ENCODE measurements at regions not wholly inside any gene's neighbourhood (a gene's known extent, or its start where the extent isn't known, plus 50 kb on each side); places are given as distances from the start of the nearest gene placed in this dataset.

DNA sequence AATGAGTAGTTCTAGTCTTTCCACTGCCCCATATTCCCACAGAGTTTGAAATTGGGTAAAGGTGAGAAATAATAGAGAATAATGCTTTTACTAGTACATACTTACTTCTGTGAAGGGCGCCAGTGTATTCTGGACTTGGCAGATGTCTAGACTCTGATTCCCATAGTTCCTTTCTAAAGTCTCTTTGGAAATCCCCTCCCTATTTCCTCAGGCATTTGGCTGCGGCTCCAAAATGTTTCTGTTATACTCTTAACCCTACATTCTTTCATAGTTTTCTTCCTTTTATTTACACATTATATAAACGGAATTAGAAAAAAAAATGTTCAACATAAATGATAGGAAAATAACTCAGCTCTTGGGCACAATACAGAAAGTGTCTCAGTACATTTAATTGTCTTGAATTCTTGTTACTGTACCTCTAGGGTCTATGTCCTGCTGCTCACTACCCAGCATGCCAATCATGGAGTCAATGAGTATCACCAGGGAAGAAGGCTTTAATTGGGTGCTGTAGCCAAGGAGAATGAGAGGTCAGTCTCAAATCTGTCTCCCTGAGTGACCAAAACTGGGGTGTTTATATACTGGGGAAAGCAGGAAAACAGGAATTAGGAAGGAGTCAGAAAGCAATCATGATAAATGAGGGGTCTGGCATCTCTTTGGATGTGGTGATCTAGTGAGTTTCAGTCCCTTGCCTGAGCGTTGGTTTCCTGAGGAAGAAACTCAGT lies 147.8 kb upstream of the MMADHC start:
- no peak overlapping the region for H3K4me3 ChIP-seq (ENCODE audit: low read length, poor library complexity, severe bottlenecking)
- H2AFZ ChIP-seq (ENCODE audit: low read length) = no peak overlapping the region
- H3K79me2 ChIP-seq (ENCODE audit: insufficient read depth, low read length) = no peaks in the 10 kb centered on the region
- H3K9me3 ChIP-seq (ENCODE audit: insufficient read depth, low read depth, low read length) = no peaks in the 10 kb centered on the region
- H3K9ac ChIP-seq (ENCODE audit: low read depth, low read length, poor library complexity, severe bottlenecking) = no peak overlapping the region
- no peaks in the 10 kb centered on the region for H3F3A ChIP-seq (ENCODE audit: low read depth)
- H3K4me2 ChIP-seq (ENCODE audit: low read depth, low read length, poor library complexity, severe bottlenecking) = no peak overlapping the region
- no peaks in the 10 kb centered on the region for H3K9me2 ChIP-seq (replicated peaks; ENCODE audit: low read depth, low read length)
- H4K20me1 ChIP-seq (ENCODE audit: insufficient read depth, low read length, poor library complexity, severe bottlenecking) = no peaks in the 10 kb centered on the region
- no peaks in the 10 kb centered on the region for H3K27me3 ChIP-seq (ENCODE audit: insufficient read depth, low read length, poor library complexity, severe bottlenecking)
- H3K36me3 ChIP-seq (ENCODE audit: insufficient read depth, low read length) = no peaks in the 10 kb centered on the region
- H3K4me1 ChIP-seq (ENCODE audit: insufficient read depth, low read length, poor library complexity, severe bottlenecking) = no peaks in the 10 kb centered on the region
- TF ChIP-seq, protein P1, sequence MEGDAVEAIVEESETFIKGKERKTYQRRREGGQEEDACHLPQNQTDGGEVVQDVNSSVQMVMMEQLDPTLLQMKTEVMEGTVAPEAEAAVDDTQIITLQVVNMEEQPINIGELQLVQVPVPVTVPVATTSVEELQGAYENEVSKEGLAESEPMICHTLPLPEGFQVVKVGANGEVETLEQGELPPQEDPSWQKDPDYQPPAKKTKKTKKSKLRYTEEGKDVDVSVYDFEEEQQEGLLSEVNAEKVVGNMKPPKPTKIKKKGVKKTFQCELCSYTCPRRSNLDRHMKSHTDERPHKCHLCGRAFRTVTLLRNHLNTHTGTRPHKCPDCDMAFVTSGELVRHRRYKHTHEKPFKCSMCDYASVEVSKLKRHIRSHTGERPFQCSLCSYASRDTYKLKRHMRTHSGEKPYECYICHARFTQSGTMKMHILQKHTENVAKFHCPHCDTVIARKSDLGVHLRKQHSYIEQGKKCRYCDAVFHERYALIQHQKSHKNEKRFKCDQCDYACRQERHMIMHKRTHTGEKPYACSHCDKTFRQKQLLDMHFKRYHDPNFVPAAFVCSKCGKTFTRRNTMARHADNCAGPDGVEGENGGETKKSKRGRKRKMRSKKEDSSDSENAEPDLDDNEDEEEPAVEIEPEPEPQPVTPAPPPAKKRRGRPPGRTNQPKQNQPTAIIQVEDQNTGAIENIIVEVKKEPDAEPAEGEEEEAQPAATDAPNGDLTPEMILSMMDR (conservative IDR thresholded peaks at IDR 0.05; ENCODE audit: low read length) = no peak
- no peak for TF ChIP-seq EZH2phosphoT487 (IDR thresholded peaks at IDR 0.05; ENCODE audit: borderline replicate concordance)

DNA sequence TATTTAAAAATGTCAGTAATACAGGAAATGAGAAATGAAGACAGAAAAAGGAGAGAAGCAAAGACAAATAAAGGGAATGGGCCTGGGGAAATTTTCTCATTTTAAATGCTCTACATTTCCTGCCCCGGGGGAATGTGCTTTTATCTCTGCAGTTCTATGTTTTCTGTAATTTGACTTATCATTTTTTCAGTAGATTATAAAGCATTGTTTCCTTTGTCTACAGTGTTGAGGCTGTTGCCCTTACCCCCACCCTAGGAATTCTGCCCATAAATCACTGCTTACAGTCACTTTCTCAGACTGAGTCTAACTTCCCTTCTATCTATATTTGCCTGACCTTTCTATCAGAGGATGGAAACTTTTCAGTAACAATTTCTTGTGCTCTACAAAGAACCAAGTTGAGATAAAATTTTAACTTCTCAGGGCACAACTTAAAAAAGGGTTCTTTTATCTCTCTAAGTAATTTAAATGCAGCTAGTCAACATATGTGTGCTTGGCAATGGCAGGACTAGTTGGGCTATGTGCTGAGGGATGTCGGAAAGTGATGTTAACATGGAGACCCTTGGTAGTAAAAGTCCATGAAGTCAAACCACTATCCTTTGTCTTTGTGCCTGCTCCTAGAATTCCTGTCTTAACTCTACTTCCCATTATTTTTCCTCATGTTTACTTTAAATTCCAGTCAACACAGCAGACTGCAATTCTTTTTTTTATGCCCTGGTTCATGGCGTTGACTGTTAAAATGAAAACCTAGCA lies 146.5 kb upstream of the MMADHC start:
- no peaks in the 10 kb centered on the region for H3K79me2 ChIP-seq (ENCODE audit: insufficient read depth, low read length)
- H2AFZ ChIP-seq (ENCODE audit: low read length) = no peak overlapping the region
- H3K9me2 ChIP-seq (replicated peaks; ENCODE audit: low read depth, low read length) = no peaks in the 10 kb centered on the region
- no peaks in the 10 kb centered on the region for H3K4me1 ChIP-seq (ENCODE audit: insufficient read depth, low read length, poor library complexity, severe bottlenecking)
- H3F3A ChIP-seq (ENCODE audit: low read depth) = no peaks in the 10 kb centered on the region
- H3K4me3 ChIP-seq (ENCODE audit: low read length, poor library complexity, severe bottlenecking) = no peak overlapping the region
- H3K27me3 ChIP-seq (ENCODE audit: insufficient read depth, low read length, poor library complexity, severe bottlenecking) = no peaks in the 10 kb centered on the region
- H3K4me2 ChIP-seq (ENCODE audit: low read depth, low read length, poor library complexity, severe bottlenecking) = no peak overlapping the region
- no peaks in the 10 kb centered on the region for H3K9me3 ChIP-seq (ENCODE audit: insufficient read depth, low read depth, low read length)
- H3K9ac ChIP-seq (ENCODE audit: low read depth, low read length, poor library complexity, severe bottlenecking) = no peak overlapping the region
- H3K36me3 ChIP-seq (ENCODE audit: insufficient read depth, low read length) = no peaks in the 10 kb centered on the region
- H4K20me1 ChIP-seq (ENCODE audit: insufficient read depth, low read length, poor library complexity, severe bottlenecking) = no peaks in the 10 kb centered on the region
- TF ChIP-seq, protein P1 (conservative IDR thresholded peaks at IDR 0.05; ENCODE audit: low read length) = no peak
- no peak for TF ChIP-seq EZH2phosphoT487 (IDR thresholded peaks at IDR 0.05; ENCODE audit: borderline replicate concordance)

DNA sequence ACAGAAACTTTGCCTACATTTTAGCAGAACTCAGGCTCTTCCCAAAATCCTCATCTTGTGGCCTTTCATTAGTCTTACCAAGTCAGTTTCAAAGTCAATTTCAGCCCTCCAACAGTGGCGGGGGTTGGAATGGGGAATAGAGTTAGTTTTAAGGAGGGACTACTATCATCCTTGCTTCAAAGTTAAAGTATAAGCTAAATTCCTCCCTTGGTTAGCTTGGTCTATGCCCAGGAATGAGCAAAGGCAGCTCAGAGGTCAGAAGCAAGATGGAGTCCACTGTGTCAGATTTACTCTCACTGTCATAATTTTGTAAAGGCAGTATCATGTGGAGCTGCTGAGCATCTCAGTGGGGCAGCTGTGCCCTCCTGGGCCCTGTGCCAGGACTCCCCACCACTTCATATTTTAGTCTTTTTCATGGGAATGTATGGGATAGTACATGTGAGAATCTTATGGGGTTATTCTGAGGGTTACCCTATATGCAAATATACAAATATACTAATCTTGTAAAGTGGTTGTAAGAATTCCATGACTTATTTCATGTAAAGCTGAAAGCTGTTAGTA lies 145.2 kb upstream of the MMADHC start:
- Histone ChIP-seq H3K9me3 (ENCODE audit: insufficient read depth, low read depth, low read length) (no peaks in the 10 kb centered on the region), H3K4me3 (ENCODE audit: low read length, poor library complexity, severe bottlenecking) (no peak overlapping the region), H3K27me3 (ENCODE audit: insufficient read depth, low read length, poor library complexity, severe bottlenecking) (no peaks in the 10 kb centered on the region), H3K36me3 (ENCODE audit: insufficient read depth, low read length) (no peaks in the 10 kb centered on the region), H3K79me2 (ENCODE audit: insufficient read depth, low read length) (no peaks in the 10 kb centered on the region), H3K9ac (ENCODE audit: low read depth, low read length, poor library complexity, severe bottlenecking) (no peak overlapping the region), H3K4me1 (ENCODE audit: insufficient read depth, low read length, poor library complexity, severe bottlenecking) (no peaks in the 10 kb centered on the region), H3K4me2 (ENCODE audit: low read depth, low read length, poor library complexity, severe bottlenecking) (no peak overlapping the region), H3K9me2 (replicated peaks; ENCODE audit: low read depth, low read length) (no peaks in the 10 kb centered on the region), H3F3A (ENCODE audit: low read depth) (no peaks in the 10 kb centered on the region), H2AFZ (ENCODE audit: low read length) (no peak overlapping the region), H4K20me1 (ENCODE audit: insufficient read depth, low read length, poor library complexity, severe bottlenecking) (no peaks in the 10 kb centered on the region)
- TF ChIP-seq, protein P1 (conservative IDR thresholded peaks at IDR 0.05; ENCODE audit: low read length) = no peak
- TF ChIP-seq EZH2phosphoT487 (IDR thresholded peaks at IDR 0.05; ENCODE audit: borderline replicate concordance) = no peak

All from Loucy (cell line).